CD4-positive, alpha-beta T cell (primary cell): ENCODE measurements at regions not wholly inside any gene's neighbourhood (a gene's known extent, or its start where the extent isn't known, plus 50 kb on each side); places are given as distances from the start of the nearest gene placed in this dataset.

ENCODE experiments used
- ATAC-seq: fragments of 200-7000 bp; cut with Tn5 transposase; one replicate; pipeline ENCODE4 v1.10.0; 2022; ENCODE audit warnings: mild to moderate bottlenecking; ENCODE audit not compliant: poor library complexity
- CTCF ChIA-PET: fragments of 350-600 bp; sonication (Branson Sonifier 250); formaldehyde crosslinking; loops from one replicate; lab custom pipeline; 2021; ENCODE audit warnings: antibody characterized with exemption, inconsistent platforms; lab: Charles Lee
- POLR2A ChIA-PET: fragments of 350-600 bp; sonication (Branson Sonifier 250); formaldehyde crosslinking; loops from one replicate; lab custom pipeline; 2021; ENCODE audit warnings: antibody characterized with exemption, inconsistent platforms; lab: Charles Lee
- DNase-seq, 14 experiments: peaks; one replicate each; pipeline ENCODE4 v3.0.0-alpha.2; 2013 to 2020; ENCODE audit warnings: mixed read lengths in 2 of 14
- H3K27ac ChIP-seq, 2 donors: one replicate each; pipeline versions ENCODE4 v1.5.1 to v1.7.0; 2013; ENCODE audit warnings: low read length in 2 of 2, low read depth in 1 of 2, mild to moderate bottlenecking in 1 of 2
- H3K27me3 ChIP-seq, 2 experiments: 1 replicate in 1 of 2; 2 replicates in 1 of 2; pipeline versions ENCODE4 v1.6.1 to v1.7.0; 2013; ENCODE audit warnings: low read length in 2 of 2, control low read depth in 1 of 2, mild to moderate bottlenecking in 1 of 2, moderate library complexity in 1 of 2; ENCODE audit not compliant: insufficient read depth in 2 of 2, control insufficient read depth in 1 of 2
- H3K36me3 ChIP-seq: one replicate; pipeline ENCODE4 v1.6.1; 2013; ENCODE audit warnings: low read length, control low read depth; ENCODE audit not compliant: insufficient read depth
- H3K4me1 ChIP-seq: one replicate; pipeline ENCODE4 v1.6.1; 2013; ENCODE audit warnings: low read length, control low read depth; ENCODE audit not compliant: insufficient read depth
- H3K4me3 ChIP-seq: one replicate; pipeline ENCODE4 v1.5.1; 2013; ENCODE audit warnings: mild to moderate bottlenecking, low read length, moderate library complexity
- H3K9me3 ChIP-seq, 2 experiments: 1 replicate in 1 of 2; 2 replicates in 1 of 2; pipeline versions ENCODE4 v1.6.1 to v1.7.0; 2013; ENCODE audit warnings: low read length in 2 of 2, mild to moderate bottlenecking in 2 of 2, control low read depth in 1 of 2, moderate library complexity in 1 of 2; ENCODE audit not compliant: control insufficient read depth in 1 of 2, insufficient read depth in 1 of 2
- H3K27ac Mint-ChIP-seq: one replicate; pipeline ENCODE4 v1.8.0; 2020; ENCODE audit warnings: mixed read lengths
- H3K27me3 Mint-ChIP-seq: one replicate; pipeline ENCODE4 v1.8.0; 2021; ENCODE audit warnings: mixed read lengths
- H3K36me3 Mint-ChIP-seq: one replicate; pipeline ENCODE4 v1.8.0; 2021; ENCODE audit warnings: low read depth, mixed read lengths
- H3K4me1 Mint-ChIP-seq: one replicate; pipeline ENCODE4 v1.8.0; 2021; ENCODE audit warnings: low read depth, mixed read lengths
- H3K4me3 Mint-ChIP-seq: one replicate; pipeline ENCODE4 v1.8.0; 2020; ENCODE audit warnings: mild to moderate bottlenecking, mixed read lengths
- H3K9me3 Mint-ChIP-seq: one replicate; pipeline ENCODE4 v1.8.0; 2020; ENCODE audit warnings: mixed read lengths
- intact Hi-C, 2 experiments: fragments of 100-400 bp; cut with DNase I in 1 of 2; cut with micrococcal nuclease in 1 of 2; formaldehyde crosslinking; loops; one replicate each; pipeline versions ENCODE4 v1.15.1 to v1.9.0; 2023 to 2025; cut with DNase I, micrococcal nuclease
- TF ChIP-seq, protein P1 (sequence below): fragments of 200-600 bp; IDR thresholded peaks from one replicate; pipeline ENCODE4 v1.8.0; 2022; ENCODE audit warnings: antibody characterized with exemption, mild to moderate bottlenecking

DNA sequence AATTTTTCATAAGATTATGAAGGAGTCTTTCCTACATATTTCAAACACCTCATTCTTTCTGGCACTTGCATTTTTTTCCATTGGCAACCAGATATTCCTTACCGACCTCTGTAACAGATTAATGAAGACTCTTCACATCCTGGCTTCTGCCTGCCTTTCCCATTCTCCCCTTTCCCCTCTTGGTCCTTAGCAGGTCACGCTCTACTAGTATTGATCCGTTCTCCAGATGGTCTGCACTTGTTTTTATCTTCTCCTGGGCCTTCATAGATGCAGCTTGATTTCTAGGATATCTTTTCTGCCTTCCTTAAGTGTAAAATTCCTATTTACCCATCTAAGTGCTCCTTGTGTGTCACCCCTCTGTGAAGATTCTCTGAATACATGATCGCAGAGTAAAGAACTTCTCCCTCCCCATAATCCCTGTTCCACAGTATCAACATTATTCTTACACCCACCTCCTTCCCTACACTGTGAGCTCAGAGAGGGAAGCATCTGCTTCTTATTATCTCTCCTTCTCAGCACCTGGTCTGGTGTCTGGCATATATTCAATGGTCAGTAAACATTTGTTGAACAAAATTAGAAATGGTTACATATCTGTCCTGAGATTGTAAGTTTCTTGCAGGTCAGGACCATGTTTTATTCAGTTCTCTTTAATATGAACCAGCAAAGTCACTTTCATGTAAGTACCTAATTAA is 654.2 kb downstream of the REEP3 start:
- ATAC-seq (no peak), DNase-seq (no peak)
- intact Hi-C loops, result no loop called here
- ChIA-PET POLR2A (no interaction called here), CTCF (no interaction called here)
- Histone ChIP-seq H3K27ac (no peak overlapping the region), H3K4me3 (no peak overlapping the region), H3K4me1 (no peaks in the 10 kb centered on the region), H3K27me3 (no peaks in the 10 kb centered on the region), H3K36me3 (no peaks in the 10 kb centered on the region), H3K9me3 (peaks cover 0 to 5% of the 10 kb centered on the region in 2 experiments)
- Mint-ChIP-seq H3K27ac (no peak overlapping the region), H3K4me1 (no peaks in the 10 kb centered on the region), H3K4me3 (no peak overlapping the region), H3K27me3 (no peaks in the 10 kb centered on the region), H3K9me3 (no peaks in the 10 kb centered on the region), H3K36me3 (no peaks in the 10 kb centered on the region)
- TF ChIP-seq, protein P1, sequence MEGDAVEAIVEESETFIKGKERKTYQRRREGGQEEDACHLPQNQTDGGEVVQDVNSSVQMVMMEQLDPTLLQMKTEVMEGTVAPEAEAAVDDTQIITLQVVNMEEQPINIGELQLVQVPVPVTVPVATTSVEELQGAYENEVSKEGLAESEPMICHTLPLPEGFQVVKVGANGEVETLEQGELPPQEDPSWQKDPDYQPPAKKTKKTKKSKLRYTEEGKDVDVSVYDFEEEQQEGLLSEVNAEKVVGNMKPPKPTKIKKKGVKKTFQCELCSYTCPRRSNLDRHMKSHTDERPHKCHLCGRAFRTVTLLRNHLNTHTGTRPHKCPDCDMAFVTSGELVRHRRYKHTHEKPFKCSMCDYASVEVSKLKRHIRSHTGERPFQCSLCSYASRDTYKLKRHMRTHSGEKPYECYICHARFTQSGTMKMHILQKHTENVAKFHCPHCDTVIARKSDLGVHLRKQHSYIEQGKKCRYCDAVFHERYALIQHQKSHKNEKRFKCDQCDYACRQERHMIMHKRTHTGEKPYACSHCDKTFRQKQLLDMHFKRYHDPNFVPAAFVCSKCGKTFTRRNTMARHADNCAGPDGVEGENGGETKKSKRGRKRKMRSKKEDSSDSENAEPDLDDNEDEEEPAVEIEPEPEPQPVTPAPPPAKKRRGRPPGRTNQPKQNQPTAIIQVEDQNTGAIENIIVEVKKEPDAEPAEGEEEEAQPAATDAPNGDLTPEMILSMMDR, result no peak

DNA sequence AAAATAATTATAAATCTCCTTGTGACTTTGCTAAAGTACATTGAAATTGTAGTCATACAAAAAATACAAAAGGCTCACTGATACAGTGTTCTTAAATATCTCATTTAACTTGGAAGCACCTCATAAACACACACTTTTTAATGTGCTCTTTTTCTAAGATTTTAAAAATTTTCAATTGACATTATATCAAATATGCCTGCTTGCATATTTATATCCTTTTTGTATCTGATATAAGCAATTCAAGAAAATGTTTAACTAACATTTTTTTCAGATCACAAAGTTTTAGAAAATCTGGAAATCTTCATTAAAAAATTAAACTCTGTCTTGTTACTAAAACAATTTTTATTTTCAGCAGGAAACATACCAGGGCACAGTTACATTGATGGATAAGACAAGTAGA is 661.5 kb downstream of the REEP3 start:
- intact Hi-C loops, result no loop called here
- ChIA-PET CTCF (no interaction called here), POLR2A (no interaction called here)
- Mint-ChIP-seq H3K4me1 (no peaks in the 10 kb centered on the region), H3K36me3 (no peaks in the 10 kb centered on the region), H3K9me3 (peaks cover 4% of the 10 kb centered on the region), H3K4me3 (no peak overlapping the region), H3K27ac (no peak overlapping the region), H3K27me3 (no peaks in the 10 kb centered on the region)
- H3K36me3 ChIP-seq, result no peaks in the 10 kb centered on the region
- TF ChIP-seq, protein P1, result no peak
- H3K4me1 ChIP-seq, result no peaks in the 10 kb centered on the region
- H3K4me3 ChIP-seq, result no peak overlapping the region
- no peak for DNase-seq
- ATAC-seq, result no peak
- H3K27ac ChIP-seq, result no peak overlapping the region
- H3K9me3 ChIP-seq, result no peaks in the 10 kb centered on the region
- H3K27me3 ChIP-seq, result no peaks in the 10 kb centered on the region

DNA sequence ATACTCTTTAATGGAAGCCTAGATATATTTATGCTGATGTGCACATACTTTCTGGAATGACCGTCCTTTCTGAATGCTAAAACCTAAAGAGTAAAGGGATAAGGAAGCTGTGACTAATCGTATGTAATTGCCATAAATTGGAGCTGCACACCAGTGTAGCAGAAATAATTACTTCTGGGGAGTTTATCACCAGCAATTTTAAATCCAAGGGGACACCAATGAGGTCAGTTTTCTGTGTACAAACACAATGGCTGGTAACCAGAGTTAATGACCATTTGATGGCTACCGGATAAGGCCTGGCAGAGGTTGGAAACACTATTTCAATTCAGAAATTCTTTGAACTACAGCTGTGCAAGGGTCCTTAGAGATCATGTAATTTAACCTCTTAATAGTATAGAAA is 670.1 kb downstream of the REEP3 start:
- ATAC-seq (no peak), DNase-seq (no peak)
- Histone ChIP-seq H3K4me1 (no peaks in the 10 kb centered on the region), H3K27ac (no peak overlapping the region), H3K36me3 (no peaks in the 10 kb centered on the region), H3K4me3 (no peak overlapping the region), H3K27me3 (no peaks in the 10 kb centered on the region), H3K9me3 (peaks cover 0 to 4% of the 10 kb centered on the region in 2 experiments)
- Mint-ChIP-seq H3K27ac (no peak overlapping the region), H3K9me3 (peaks cover 5% of the 10 kb centered on the region), H3K36me3 (no peaks in the 10 kb centered on the region), H3K4me3 (no peak overlapping the region), H3K4me1 (no peaks in the 10 kb centered on the region), H3K27me3 (no peaks in the 10 kb centered on the region)
- POLR2A ChIA-PET, result no interaction called here
- CTCF ChIA-PET, result no interaction called here
- TF ChIP-seq, protein P1, result no peak
- intact Hi-C loops, result no loop called here
